Tibial nerve (tissue), 4 donors: ENCODE measurements at regions not wholly inside any gene's neighbourhood (a gene's known extent, or its start where the extent isn't known, plus 50 kb on each side); places are given as distances from the start of the nearest gene placed in this dataset.

Experiments
- DNase-seq, 2 donors: peaks; one replicate each; pipeline ENCODE4 v3.0.0-alpha.2; 2019; ENCODE audit warnings: low spot score in 2 of 2
- H3K27ac ChIP-seq, 4 donors: fragments of 200-600 bp; sonication (generic) in 3 of 4; one replicate each; pipeline ENCODE4 v1.5.1; 2017 to 2019; ENCODE audit warnings: mild to moderate bottlenecking in 1 of 4
- H3K27me3 ChIP-seq, 2 donors: fragments of 200-600 bp; sonication (generic) in 1 of 2; one replicate each; pipeline versions ENCODE4 v1.5.1 to v1.6.0; 2017 to 2019
- H3K36me3 ChIP-seq, 3 donors: fragments of 200-600 bp; sonication (generic); one replicate each; pipeline ENCODE4 v1.5.1; 2018 to 2019
- H3K4me1 ChIP-seq, 4 donors: fragments of 200-600 bp; sonication (generic) in 3 of 4; one replicate each; pipeline ENCODE4 v1.5.1; 2017 to 2019
- H3K4me3 ChIP-seq, 4 donors: fragments of 200-600 bp; sonication (generic) in 3 of 4; one replicate each; pipeline ENCODE4 v1.5.1; 2017 to 2019; ENCODE audit warnings: mild to moderate bottlenecking in 1 of 4, moderate library complexity in 1 of 4
- H3K9me3 ChIP-seq, 4 donors: fragments of 200-600 bp; sonication (generic) in 3 of 4; one replicate each; pipeline ENCODE4 v1.5.1; 2017 to 2019
- CTCF ChIP-seq, 5 experiments: fragments of 200-600 bp in 3 of 5; fragments of 450-650 bp in 2 of 5; sonication (generic) in 3 of 5; IDR thresholded peaks; one replicate each; pipeline ENCODE4 v1.5.1; 2016 to 2019; ENCODE audit warnings: antibody characterized with exemption in 5 of 5, mild to moderate bottlenecking in 3 of 5, moderate library complexity in 2 of 5
- EP300 ChIP-seq, 2 donors: sonication (generic); formaldehyde crosslinking; IDR thresholded peaks; one replicate each; pipeline ENCODE4 v1.6.1; 2017; ENCODE audit warnings: antibody characterized with exemption in 2 of 2, mild to moderate bottlenecking in 1 of 2
- POLR2A ChIP-seq, 2 donors: fragments of 450-650 bp; IDR thresholded peaks; one replicate each; pipeline ENCODE4 v1.6.1; 2017; ENCODE audit warnings: antibody characterized with exemption in 2 of 2, mild to moderate bottlenecking in 2 of 2, moderate library complexity in 2 of 2
- WGBS, 2 donors: methylation state at CpG; one replicate each; pipeline ENCODE4 v1.1.5; 2018; 5-methylcytosine and 5-hydroxymethylcytosine counted together

DNA sequence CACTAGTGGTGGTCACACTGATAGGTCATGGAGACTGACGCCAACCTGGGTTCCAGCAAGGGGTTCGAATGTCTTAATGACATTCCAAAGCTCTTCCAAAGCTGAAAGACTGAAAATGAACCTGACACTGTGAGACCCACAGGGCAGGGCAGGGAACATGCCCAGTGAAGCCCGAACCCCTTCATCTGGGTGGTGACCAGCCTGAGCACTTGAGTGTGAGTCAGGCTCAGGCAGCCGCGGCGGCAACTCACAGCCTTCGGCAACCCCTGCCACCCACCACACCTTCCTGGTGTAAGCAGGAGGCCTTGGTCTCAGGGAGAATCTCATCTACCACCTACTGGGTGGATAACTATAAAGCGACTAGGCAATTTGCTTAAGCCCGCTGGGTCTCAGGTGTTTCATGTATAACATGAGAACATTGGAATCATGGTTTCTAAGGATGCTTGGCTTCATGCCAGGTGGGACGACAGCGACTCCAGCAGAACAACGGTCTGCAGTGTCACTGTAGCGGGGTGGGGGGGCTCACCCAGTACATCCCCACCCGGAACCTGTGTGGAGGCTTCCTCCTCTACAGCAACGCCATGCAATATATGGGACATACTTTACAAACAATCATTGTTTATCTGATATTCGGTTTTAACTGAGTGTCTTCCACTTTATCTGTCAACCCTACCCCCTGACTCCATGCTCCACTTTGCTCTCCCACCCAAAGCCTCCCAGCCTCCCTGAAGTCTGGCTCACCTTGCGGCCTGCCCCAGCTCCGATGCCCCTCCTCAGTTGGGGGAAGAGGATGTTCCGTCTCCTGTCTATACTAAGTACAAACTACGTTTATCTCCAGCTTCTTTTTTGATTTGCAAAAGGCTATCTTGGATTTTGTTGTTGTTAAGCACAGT, 125.0 kb upstream of the MEF2A start:
- WGBS, 2 donors, result 76 to 78% methylated on average over 17 to 19 of the region's 20 CpGs
- TF ChIP-seq EP300 (IDR thresholded peaks at IDR 0.05), result no peak
- TF ChIP-seq POLR2A (IDR thresholded peaks at IDR 0.05), result no peak
- no peak for TF ChIP-seq CTCF (IDR thresholded peaks at IDR 0.05)
- Histone ChIP-seq H3K27ac (peak overlapping the region in 2 of 4 donors; percentile 40 to 43), H3K36me3 (no peaks in the 10 kb centered on the region), H3K4me1 (peaks cover 0 to 65% (median 14%) of the 10 kb centered on the region in 4 donors), H3K27me3 (no peaks in the 10 kb centered on the region), H3K4me3 (no peak overlapping the region), H3K9me3 (no peaks in the 10 kb centered on the region)
- DNase-seq, result peak; percentile 3 to 10

- peaks cover 0 to 59% (median 14%) of the 10 kb centered on the region in 4 donors for H3K4me1 ChIP-seq
- TF ChIP-seq POLR2A (IDR thresholded peaks at IDR 0.05), result no peak
- no peak for TF ChIP-seq CTCF (IDR thresholded peaks at IDR 0.05)
- no peak for TF ChIP-seq EP300 (IDR thresholded peaks at IDR 0.05)
- peak in 1 of 2 donors; percentile 3 for DNase-seq
- WGBS, 2 donors, result 56 to 58% methylated on average over 6 of the region's 6 CpGs
- no peaks in the 10 kb centered on the region for H3K36me3 ChIP-seq
- H3K27me3 ChIP-seq, result no peaks in the 10 kb centered on the region
- H3K9me3 ChIP-seq, result no peaks in the 10 kb centered on the region
- no peak overlapping the region for H3K4me3 ChIP-seq
- H3K27ac ChIP-seq, result peak overlapping the region in 2 of 4 donors; percentile 40 to 43
Measured at GRCh38 chr15:99441444-99441800, 124.4 kb upstream of the MEF2A start.

DNA sequence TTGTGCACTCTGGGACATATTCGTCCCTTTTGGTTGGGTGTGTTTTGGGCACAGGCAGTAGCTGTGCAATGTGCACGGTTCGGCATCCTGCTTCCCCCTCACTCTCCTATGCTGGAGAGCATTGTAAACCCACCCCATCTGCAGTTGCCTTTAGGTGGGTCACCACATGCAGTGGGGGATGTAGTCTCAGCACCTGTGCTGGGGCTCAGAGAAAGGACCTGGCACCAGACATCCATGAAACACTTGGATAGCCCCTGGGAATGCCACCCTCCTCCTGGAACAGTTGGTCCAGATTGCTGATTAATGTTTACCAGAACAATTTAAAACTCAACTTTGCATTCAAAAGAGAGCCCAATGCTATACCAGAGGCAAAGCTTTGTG, 123.9 kb upstream of the MEF2A start:
- peak in 1 of 2 donors; percentile 1 for DNase-seq
- peak overlapping the region in 1 of 4 donors; percentile 43 for H3K27ac ChIP-seq
- WGBS, 2 donors, result 23 to 51% methylated on average over 3 of the region's 3 CpGs
- H3K4me3 ChIP-seq, result no peak overlapping the region
- no peak for TF ChIP-seq EP300 (IDR thresholded peaks at IDR 0.05)
- no peak for TF ChIP-seq POLR2A (IDR thresholded peaks at IDR 0.05)
- no peak for TF ChIP-seq CTCF (IDR thresholded peaks at IDR 0.05)
- H3K4me1 ChIP-seq, result peaks cover 0 to 54% (median 14%) of the 10 kb centered on the region in 4 donors
- no peaks in the 10 kb centered on the region for H3K36me3 ChIP-seq
- no peaks in the 10 kb centered on the region for H3K27me3 ChIP-seq
- no peaks in the 10 kb centered on the region for H3K9me3 ChIP-seq

DNA sequence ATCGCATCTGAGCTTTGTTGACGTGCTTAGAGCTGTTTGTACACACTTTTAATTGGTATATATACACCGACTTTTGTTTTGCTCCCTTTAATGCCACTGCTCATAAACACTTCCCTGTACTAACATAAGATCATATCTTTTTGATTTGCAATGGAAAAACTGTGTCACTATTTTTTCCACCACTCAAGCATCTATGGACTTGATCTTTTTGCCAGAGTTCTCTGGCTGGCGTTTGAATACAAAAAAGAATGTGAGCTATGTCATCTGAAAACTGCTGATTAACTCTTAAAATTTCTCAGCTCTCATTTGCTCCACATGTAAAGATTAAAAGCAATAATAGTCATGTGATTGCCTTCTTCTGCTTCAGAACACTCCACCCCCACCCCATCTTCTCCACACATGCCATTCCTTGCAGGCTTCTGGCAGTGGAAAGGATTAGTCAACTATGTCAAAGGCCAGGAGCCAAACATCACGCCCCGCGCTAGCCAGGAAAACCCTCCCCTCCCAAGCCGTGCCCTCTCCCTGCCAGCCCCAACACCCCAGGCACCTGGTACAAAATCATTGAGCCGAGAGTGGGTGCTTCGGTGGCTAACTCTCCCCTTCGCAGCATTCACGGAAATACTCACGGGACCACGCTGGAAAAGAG, 123.4 kb upstream of the MEF2A start:
- H3K36me3 ChIP-seq, result no peaks in the 10 kb centered on the region
- H3K4me3 ChIP-seq, result peak overlapping the region in 1 of 4 donors; percentile 21
- WGBS, 2 donors, result 19 to 24% methylated on average over 14 of the region's 14 CpGs
- TF ChIP-seq POLR2A (IDR thresholded peaks at IDR 0.05) (no peak), CTCF (IDR thresholded peaks at IDR 0.05) (no peak), EP300 (IDR thresholded peaks at IDR 0.05) (peak; percentile 60 to 67)
- peak in 1 of 2 donors; percentile 44 for DNase-seq
- H3K27me3 ChIP-seq, result no peaks in the 10 kb centered on the region
- peaks cover 0 to 52% (median 14%) of the 10 kb centered on the region in 4 donors for H3K4me1 ChIP-seq
- H3K27ac ChIP-seq, result peak overlapping the region in 3 of 4 donors; percentile 6 to 43 (median 8)
- H3K9me3 ChIP-seq, result no peaks in the 10 kb centered on the region
